ENCODE measurements at regions not wholly inside any gene's neighbourhood (a gene's known extent, or its start where the extent isn't known, plus 50 kb on each side); places are given as distances from the start of the nearest gene placed in this dataset.

GRCh38 chr3:181805703-181806102 is 94.0 kb downstream of the SOX2 start:
- in situ Hi-C loops (cut with MboI; ENCODE audit: low sequenced_read_pairs, unreplicated experiment) = no loop called here
- no peak for DNase-seq (ENCODE audit: low spot score)
- no peak for TF ChIP-seq CTCF (IDR thresholded peaks at IDR 0.05; ENCODE audit: borderline replicate concordance, control extremely low read depth, extremely low read depth, insufficient read depth, missing control alignments)

GRCh38 chr3:181808053-181808452 is 96.3 kb downstream of the SOX2 start:
- in situ Hi-C loops (cut with MboI; ENCODE audit: low sequenced_read_pairs, unreplicated experiment) = no loop called here
- DNase-seq (ENCODE audit: low spot score) = no peak
- no peak for TF ChIP-seq CTCF (IDR thresholded peaks at IDR 0.05; ENCODE audit: borderline replicate concordance, control extremely low read depth, extremely low read depth, insufficient read depth, missing control alignments)

GRCh38 chr3:181823716-181824115 is 112.0 kb downstream of the SOX2 start:
- TF ChIP-seq CTCF (IDR thresholded peaks at IDR 0.05; ENCODE audit: borderline replicate concordance, control extremely low read depth, extremely low read depth, insufficient read depth, missing control alignments) = no peak
- DNase-seq (ENCODE audit: low spot score) = no peak
- in situ Hi-C loops (cut with MboI; ENCODE audit: low sequenced_read_pairs, unreplicated experiment) = no loop called here

GRCh38 chr3:181824961-181825360 is 113.2 kb downstream of the SOX2 start:
- in situ Hi-C loops (cut with MboI; ENCODE audit: low sequenced_read_pairs, unreplicated experiment) = no loop called here
- TF ChIP-seq CTCF (IDR thresholded peaks at IDR 0.05; ENCODE audit: borderline replicate concordance, control extremely low read depth, extremely low read depth, insufficient read depth, missing control alignments) = no peak
- DNase-seq (ENCODE audit: low spot score) = no peak

- in situ Hi-C loops (cut with MboI; ENCODE audit: low sequenced_read_pairs, unreplicated experiment) = no loop called here
- no peak for DNase-seq (ENCODE audit: low spot score)
- TF ChIP-seq CTCF (IDR thresholded peaks at IDR 0.05; ENCODE audit: borderline replicate concordance, control extremely low read depth, extremely low read depth, insufficient read depth, missing control alignments) = no peak
Measured at GRCh38 chr3:181839039-181839915, 127.6 kb downstream of the SOX2 start.

GRCh38 chr3:181839916-181840297 is 128.2 kb downstream of the SOX2 start:
- DNase-seq (ENCODE audit: low spot score) = no peak
- in situ Hi-C loops (cut with MboI; ENCODE audit: low sequenced_read_pairs, unreplicated experiment) = no loop called here
- TF ChIP-seq CTCF (IDR thresholded peaks at IDR 0.05; ENCODE audit: borderline replicate concordance, control extremely low read depth, extremely low read depth, insufficient read depth, missing control alignments) = no peak
